ENCODE measurements at regions not wholly inside any gene's neighbourhood (a gene's known extent, or its start where the extent isn't known, plus 50 kb on each side); places are given as distances from the start of the nearest gene placed in this dataset.
"Not testable (repeated sequence)": the region's sequence is repeated elsewhere in the genome, so short reads cannot be mapped to it uniquely, and the experiment has no call there.

GRCh38 chr11:92101920-92102319 is 122.7 kb upstream of the FAT3 start:
- DNase-seq (ENCODE audit: low read depth), result peak; percentile 65
- TF ChIP-seq, protein P1, sequence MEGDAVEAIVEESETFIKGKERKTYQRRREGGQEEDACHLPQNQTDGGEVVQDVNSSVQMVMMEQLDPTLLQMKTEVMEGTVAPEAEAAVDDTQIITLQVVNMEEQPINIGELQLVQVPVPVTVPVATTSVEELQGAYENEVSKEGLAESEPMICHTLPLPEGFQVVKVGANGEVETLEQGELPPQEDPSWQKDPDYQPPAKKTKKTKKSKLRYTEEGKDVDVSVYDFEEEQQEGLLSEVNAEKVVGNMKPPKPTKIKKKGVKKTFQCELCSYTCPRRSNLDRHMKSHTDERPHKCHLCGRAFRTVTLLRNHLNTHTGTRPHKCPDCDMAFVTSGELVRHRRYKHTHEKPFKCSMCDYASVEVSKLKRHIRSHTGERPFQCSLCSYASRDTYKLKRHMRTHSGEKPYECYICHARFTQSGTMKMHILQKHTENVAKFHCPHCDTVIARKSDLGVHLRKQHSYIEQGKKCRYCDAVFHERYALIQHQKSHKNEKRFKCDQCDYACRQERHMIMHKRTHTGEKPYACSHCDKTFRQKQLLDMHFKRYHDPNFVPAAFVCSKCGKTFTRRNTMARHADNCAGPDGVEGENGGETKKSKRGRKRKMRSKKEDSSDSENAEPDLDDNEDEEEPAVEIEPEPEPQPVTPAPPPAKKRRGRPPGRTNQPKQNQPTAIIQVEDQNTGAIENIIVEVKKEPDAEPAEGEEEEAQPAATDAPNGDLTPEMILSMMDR (conservative IDR thresholded peaks at IDR 0.05; ENCODE audit: low read depth, low read length), result no peak
- H3K4me3 ChIP-seq (ENCODE audit: low read length), result no peak overlapping the region

- no peak for DNase-seq (ENCODE audit: low read depth)
- no peak overlapping the region for H3K4me3 ChIP-seq (ENCODE audit: low read length)
- TF ChIP-seq, protein P1 (conservative IDR thresholded peaks at IDR 0.05; ENCODE audit: low read depth, low read length), result no peak
Measured at GRCh38 chr11:92099183-92099582, 125.4 kb upstream of the FAT3 start.

GRCh38 chr11:92098172-92098571 is 126.4 kb upstream of the FAT3 start:
- DNase-seq (ENCODE audit: low read depth), result no peak
- no peak overlapping the region for H3K4me3 ChIP-seq (ENCODE audit: low read length)
- TF ChIP-seq, protein P1 (conservative IDR thresholded peaks at IDR 0.05; ENCODE audit: low read depth, low read length), result no peak

DNA sequence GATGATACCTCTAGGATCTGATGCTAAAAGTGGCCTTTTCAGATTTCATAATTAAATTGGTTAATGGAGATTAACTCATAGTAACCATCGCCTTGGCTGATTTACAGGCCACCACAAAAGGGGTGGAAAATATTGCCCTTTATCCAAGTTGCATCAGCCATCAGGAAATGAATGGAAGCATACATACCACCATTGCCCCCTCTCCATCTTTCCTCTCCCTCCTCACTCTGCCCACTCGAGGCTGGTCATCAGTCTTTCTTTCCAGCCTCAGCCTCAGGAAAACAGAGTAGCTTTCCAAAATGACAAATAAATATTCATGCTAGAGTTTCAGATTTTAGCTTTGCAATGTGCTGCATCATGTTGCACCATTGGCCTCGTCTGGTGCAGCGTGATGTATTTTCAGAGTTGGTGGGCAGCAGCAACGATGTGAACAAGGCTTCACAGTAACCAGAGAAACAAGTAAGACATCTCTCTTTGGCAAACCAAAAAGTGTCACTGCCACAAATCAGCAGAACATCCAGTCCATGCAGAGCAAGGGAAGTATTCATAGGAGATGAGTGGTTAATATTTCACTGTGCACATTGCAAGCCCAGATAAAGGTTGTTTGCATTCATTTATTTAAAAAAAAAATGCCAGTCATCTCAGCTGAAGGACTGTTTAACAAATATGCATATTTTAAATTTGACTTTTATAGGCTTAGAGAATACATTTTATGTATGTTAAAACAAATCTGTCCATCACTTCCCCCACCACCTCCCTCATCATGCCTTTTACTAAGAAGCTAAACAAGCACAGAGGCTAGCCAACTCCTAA is 136.7 kb upstream of the FAT3 start:
- TF ChIP-seq, protein P1 (conservative IDR thresholded peaks at IDR 0.05; ENCODE audit: low read depth, low read length), result no peak
- DNase-seq (ENCODE audit: low read depth), result no peak

GRCh38 chr11:92083123-92083522 is 141.5 kb upstream of the FAT3 start:
- TF ChIP-seq, protein P1 (conservative IDR thresholded peaks at IDR 0.05; ENCODE audit: low read depth, low read length), result no peak
- no peak overlapping the region for H3K4me3 ChIP-seq (ENCODE audit: low read length)
- no peak for DNase-seq (ENCODE audit: low read depth)

More for the DNA sequence above, 136.7 kb upstream of the FAT3 start:
- H3K4me3 ChIP-seq (ENCODE audit: low read length), result no peak overlapping the region

- TF ChIP-seq, protein P1 (conservative IDR thresholded peaks at IDR 0.05; ENCODE audit: low read depth, low read length), result no peak
Measured at GRCh38 chr11:92082652-92083051, 142.0 kb upstream of the FAT3 start.

GRCh38 chr11:92074498-92074897 is 150.1 kb upstream of the FAT3 start:
- not testable (repeated sequence) for H3K4me3 ChIP-seq (ENCODE audit: low read length); DNase-seq (ENCODE audit: low read depth)

More at GRCh38 chr11:92082652-92083051, 142.0 kb upstream of the FAT3 start:
- DNase-seq (ENCODE audit: low read depth), result no peak
- no peak overlapping the region for H3K4me3 ChIP-seq (ENCODE audit: low read length)

Data from retinal pigment epithelial cell (primary cell).